HepG2 (cell line): ENCODE measurements at regions not wholly inside any gene's neighbourhood (a gene's known extent, or its start where the extent isn't known, plus 50 kb on each side); places are given as distances from the start of the nearest gene placed in this dataset.

Source experiments
- ATAC-seq: fragments of 200-7000 bp; cut with Tn5 transposase; 3 replicates; pipeline ENCODE4 v1.9.1; 2020; ENCODE audit warnings: mild to moderate bottlenecking, moderate library complexity
- BruUV-seq: library from RNA; stranded (reverse); fragments of 400-500 nt; replicated peaks from 2 replicates; lab custom pipeline; 2021; lab: Mats Ljungman, UMichigan
- CTCF ChIA-PET: fragments of 300-600 bp; formaldehyde crosslinking; extraction: SDS; loops from one replicate; lab custom pipeline; 2021; ENCODE audit warnings: low total read pairs, inconsistent platforms, low intra/inter-chr PET ratio; lab: Yijun Ruan, JAX
- POLR2A ChIA-PET: fragments of 350-600 bp; sonication (Branson Sonifier 250); formaldehyde crosslinking; loops from one replicate; lab custom pipeline; 2020; ENCODE audit warnings: antibody characterized with exemption, inconsistent platforms; lab: Yijun Ruan, JAX
- DNase-seq: peaks from one replicate; pipeline ENCODE4 v3.0.0-alpha.2; 2015; ENCODE audit warnings: low spot score
- FAIRE-seq: peaks from 3 replicates; lab custom pipeline; 2011; peaks lifted over from hg19 to GRCh38; lab: Jason Lieb, UNC
- H2AFZ ChIP-seq: one replicate; pipeline ENCODE4 v1.6.1; 2011; ENCODE audit warnings: low read length, inconsistent platforms
- H3K27ac ChIP-seq: fragments of 300-600 bp; 3 replicates; pipeline ENCODE4 v1.8.0; 2011; ENCODE audit warnings: mixed run types, mild to moderate bottlenecking, mixed read lengths, low read length, inconsistent platforms; ENCODE audit not compliant: insufficient read depth; ENCODE audit errors: extremely low read length
- H3K27me3 ChIP-seq, 2 experiments: fragments of 200-600 bp in 1 of 2; 2 replicates in 1 of 2; 3 replicates in 1 of 2; pipeline versions ENCODE4 v1.6.0 to v1.8.0; 2011; ENCODE audit warnings: low read length in 2 of 2, mild to moderate bottlenecking in 2 of 2, moderate library complexity in 2 of 2, inconsistent platforms in 1 of 2; ENCODE audit not compliant: insufficient read depth in 2 of 2, control insufficient read depth in 1 of 2
- H3K36me3 ChIP-seq, 2 experiments: fragments of 200-600 bp in 1 of 2; replicated peaks in 1 of 2; 2 replicates in 1 of 2; 3 replicates in 1 of 2; pipeline versions ENCODE4 v1.5.1 to v1.8.0; 2011; ENCODE audit warnings: low read length in 2 of 2, inconsistent platforms in 1 of 2; ENCODE audit not compliant: insufficient read depth in 2 of 2, control insufficient read depth in 1 of 2
- H3K4me1 ChIP-seq: 2 replicates; pipeline ENCODE4 v1.5.1; 2012; ENCODE audit warnings: low read length, inconsistent platforms; ENCODE audit not compliant: insufficient read depth
- H3K4me2 ChIP-seq: 2 replicates; pipeline ENCODE4 v1.6.0; 2011; ENCODE audit warnings: low read depth, low read length, inconsistent platforms
- H3K4me3 ChIP-seq, 3 experiments: fragments of 200-600 bp in 1 of 3; sonication (generic), shearing (Covaris generic) in 1 of 3; replicated peaks in 1 of 3; 2 replicates each; pipeline ENCODE4 v1.5.1; 2011 to 2016; ENCODE audit warnings: low read length in 3 of 3, inconsistent platforms in 2 of 3, low read depth in 2 of 3, mild to moderate bottlenecking in 2 of 3, control low read depth in 1 of 3, mixed read lengths in 1 of 3; ENCODE audit not compliant: insufficient read depth in 1 of 3
- H3K79me2 ChIP-seq: one replicate; pipeline ENCODE4 v1.6.1; 2011; ENCODE audit warnings: low read length, inconsistent platforms; ENCODE audit not compliant: insufficient read depth
- H3K9ac ChIP-seq: 2 replicates; pipeline ENCODE4 v1.6.0; 2011; ENCODE audit warnings: mild to moderate bottlenecking, low read depth, low read length, inconsistent platforms; ENCODE audit not compliant: insufficient read depth
- H3K9me3 ChIP-seq: 2 replicates; pipeline ENCODE4 v1.5.1; 2012; ENCODE audit warnings: mild to moderate bottlenecking, low read length
- H4K20me1 ChIP-seq: 2 replicates; pipeline ENCODE4 v1.6.0; 2011; ENCODE audit warnings: inconsistent platforms, mild to moderate bottlenecking, low read length, moderate library complexity; ENCODE audit not compliant: insufficient read depth
- AGO1 ChIP-seq: fragments of 200-400 bp; formaldehyde crosslinking; IDR thresholded peaks from 2 replicates; pipeline ENCODE4 v1.6.1; 2017; ENCODE audit warnings: mild to moderate bottlenecking, low read depth, low read length, moderate library complexity; ENCODE audit not compliant: poor library complexity, severe bottlenecking
- CCDC6 ChIP-seq: sonication (generic); formaldehyde crosslinking; IDR thresholded peaks from 2 replicates; pipeline ENCODE4 v1.8.1; 2022; ENCODE audit warnings: mild to moderate bottlenecking, missing genetic modification reagents, moderate library complexity
- EP300 ChIP-seq, 3 experiments: sonication (generic) in 1 of 3; formaldehyde crosslinking in 1 of 3; IDR thresholded peaks; 2 replicates each; pipeline versions ENCODE4 v1.5.1 to v1.6.1; 2011 to 2020; ENCODE audit warnings: low read depth in 2 of 3, low read length in 2 of 3, borderline replicate concordance in 1 of 3, improper control_type of control experiment in 1 of 3, mild to moderate bottlenecking in 1 of 3, missing genetic modification reagents in 1 of 3, moderate library complexity in 1 of 3
- HDAC2 ChIP-seq: sonication (generic); formaldehyde crosslinking; IDR thresholded peaks from 2 replicates; pipeline ENCODE4 v1.4.0; 2020; ENCODE audit warnings: missing genetic modification reagents
- MXD1 ChIP-seq: sonication (generic); formaldehyde crosslinking; IDR thresholded peaks from 2 replicates; pipeline ENCODE4 v1.4.0; 2020; ENCODE audit warnings: mild to moderate bottlenecking, missing genetic modification reagents
- NFE2L1 ChIP-seq: sonication (generic); formaldehyde crosslinking; IDR thresholded peaks from 2 replicates; pipeline ENCODE4 v1.4.0; 2020; ENCODE audit warnings: missing genetic modification reagents, mild to moderate bottlenecking, borderline replicate concordance
- PITX1 ChIP-seq: sonication (generic); formaldehyde crosslinking; IDR thresholded peaks from 2 replicates; pipeline ENCODE4 v1.5.1; 2020; ENCODE audit warnings: mild to moderate bottlenecking, missing genetic modification reagents
- RBFOX2 ChIP-seq: fragments of 200-400 bp; formaldehyde crosslinking; IDR thresholded peaks from 2 replicates; pipeline ENCODE4 v1.6.1; 2017; ENCODE audit warnings: low read depth, mild to moderate bottlenecking, low read length
- SCMH1 ChIP-seq: sonication (generic); formaldehyde crosslinking; IDR thresholded peaks from 2 replicates; pipeline ENCODE4 v1.9.0; 2021; ENCODE audit warnings: missing genetic modification reagents, mild to moderate bottlenecking, borderline replicate concordance
- SMAD1 ChIP-seq: sonication (generic); formaldehyde crosslinking; IDR thresholded peaks from 2 replicates; pipeline ENCODE4 v1.4.0; 2020; ENCODE audit warnings: missing genetic modification reagents, low read depth, mild to moderate bottlenecking, borderline replicate concordance
- SPEN ChIP-seq: sonication (generic); formaldehyde crosslinking; IDR thresholded peaks from 2 replicates; pipeline ENCODE4 v1.5.1; 2020; ENCODE audit warnings: low read depth, mild to moderate bottlenecking, missing genetic modification reagents
- ZBTB43 ChIP-seq: sonication (generic); formaldehyde crosslinking; conservative IDR thresholded peaks from 2 replicates; pipeline ENCODE4 v1.4.0; 2020; ENCODE audit warnings: missing genetic modification reagents
- ZFP62 ChIP-seq: sonication (generic); formaldehyde crosslinking; IDR thresholded peaks from 2 replicates; pipeline ENCODE4 v1.4.0; 2020; ENCODE audit warnings: missing genetic modification reagents
- ZNF235 ChIP-seq: sonication (generic); formaldehyde crosslinking; IDR thresholded peaks from 2 replicates; pipeline ENCODE4 v1.8.1; 2023; ENCODE audit warnings: mild to moderate bottlenecking, missing genetic modification reagents, borderline replicate concordance
- ZNF333 ChIP-seq: sonication (generic); formaldehyde crosslinking; IDR thresholded peaks from 2 replicates; pipeline ENCODE4 v1.4.0; 2020; ENCODE audit warnings: mild to moderate bottlenecking, missing genetic modification reagents, borderline replicate concordance
- ZNF496 ChIP-seq: sonication (generic); formaldehyde crosslinking; IDR thresholded peaks from 2 replicates; pipeline ENCODE4 v1.8.1; 2023; ENCODE audit warnings: mild to moderate bottlenecking, moderate library complexity, missing genetic modification reagents; ENCODE audit not compliant: insufficient replicate concordance
- ZNF530 ChIP-seq: sonication (generic); formaldehyde crosslinking; IDR thresholded peaks from 2 replicates; pipeline ENCODE4 v1.5.0; 2020; ENCODE audit warnings: low read depth, mild to moderate bottlenecking, missing genetic modification reagents
- WGBS: methylation state at CpG from one replicate; pipeline ENCODE4 v1.1.6; 2017; ENCODE audit warnings: low lambda C conversion rate; 5-methylcytosine and 5-hydroxymethylcytosine counted together
- in situ Hi-C: cut with HindIII; loops from 2 replicates; pipeline ENCODE4 v1.10.0; 2017; ENCODE audit warnings: low pct_unique_long_range_greater_than_20kb; ENCODE audit not compliant: extremely low pct_ligation_motif_present
- intact Hi-C: fragments of 100-400 bp; cut with micrococcal nuclease; formaldehyde crosslinking; loops from one replicate; pipeline ENCODE4 v1.10.0; 2022; ENCODE audit not compliant: unreplicated experiment
- TF ChIP-seq, protein P1 (sequence below): sonication (generic); IDR thresholded peaks from 2 replicates; pipeline ENCODE4 v1.6.1; 2016; ENCODE audit warnings: low read depth, borderline replicate concordance

GRCh38 chr4:129821073-129821472 lies 725.1 kb downstream of the C4orf33 start:
- no TSS peak for BruUV-seq

DNA sequence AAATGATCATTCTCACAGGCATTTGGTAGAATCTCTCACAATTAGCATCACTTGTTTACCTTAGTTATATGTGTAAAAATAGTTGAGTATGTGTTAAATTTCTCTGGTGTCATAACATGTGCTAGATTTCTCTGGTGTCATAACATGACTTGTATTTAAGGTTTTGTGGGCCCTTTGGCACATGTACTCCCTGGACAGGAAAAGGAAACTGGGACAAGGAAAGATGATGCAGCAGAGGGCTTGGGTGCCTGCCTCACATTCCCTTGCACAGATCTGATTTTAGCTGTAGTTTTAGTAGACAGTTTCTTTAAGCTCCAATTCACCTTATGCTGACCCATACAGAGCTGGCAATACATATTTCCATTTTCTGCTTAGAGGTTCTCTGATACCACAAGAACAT lies 726.0 kb downstream of the C4orf33 start:
- intact Hi-C loops: no loop called here
- POLR2A ChIA-PET: no interaction called here
- BruUV-seq: no TSS peak
- no peaks in the 10 kb centered on the region for H3K79me2 ChIP-seq
- no peak overlapping the region for H3K27ac ChIP-seq
- no peak overlapping the region for H3K9ac ChIP-seq
- CTCF ChIA-PET: no interaction called here
- no peaks in the 10 kb centered on the region for H3K9me3 ChIP-seq
- H3K4me1 ChIP-seq: no peaks in the 10 kb centered on the region
- no peaks in the 10 kb centered on the region for H3K36me3 ChIP-seq
- ATAC-seq (no peak), FAIRE-seq (no peak), DNase-seq (no peak)
- H2AFZ ChIP-seq: no peak overlapping the region
- in situ Hi-C loops: no loop called here
- no peak overlapping the region for H3K4me2 ChIP-seq
- H4K20me1 ChIP-seq: no peaks in the 10 kb centered on the region
- H3K27me3 ChIP-seq: no peaks in the 10 kb centered on the region
- H3K4me3 ChIP-seq: no peak overlapping the region
- TF ChIP-seq SCMH1 (CRISPR knock-in tag) (no peak), HDAC2 (CRISPR knock-in tag) (no peak), ZFP62 (no peak), ZNF530 (CRISPR knock-in tag) (no peak), AGO1 (no peak), CCDC6 (CRISPR knock-in tag) (no peak), ZBTB43 (no peak), SPEN (no peak), MXD1 (CRISPR knock-in tag) (no peak), EP300 (IDR thresholded peaks at IDR 0.05; ENCODE audit: low read depth in 2 of 2, low read length in 2 of 2) (no peak), EP300 (CRISPR knock-in tag; IDR thresholded peaks at IDR 0.05; ENCODE audit: borderline replicate concordance) (no peak), ZNF496 (CRISPR knock-in tag) (no peak), PITX1 (CRISPR knock-in tag) (no peak), RBFOX2 (no peak), ZNF333 (CRISPR knock-in tag) (no peak), SMAD1 (CRISPR knock-in tag) (no peak)
- TF ChIP-seq, protein P1, sequence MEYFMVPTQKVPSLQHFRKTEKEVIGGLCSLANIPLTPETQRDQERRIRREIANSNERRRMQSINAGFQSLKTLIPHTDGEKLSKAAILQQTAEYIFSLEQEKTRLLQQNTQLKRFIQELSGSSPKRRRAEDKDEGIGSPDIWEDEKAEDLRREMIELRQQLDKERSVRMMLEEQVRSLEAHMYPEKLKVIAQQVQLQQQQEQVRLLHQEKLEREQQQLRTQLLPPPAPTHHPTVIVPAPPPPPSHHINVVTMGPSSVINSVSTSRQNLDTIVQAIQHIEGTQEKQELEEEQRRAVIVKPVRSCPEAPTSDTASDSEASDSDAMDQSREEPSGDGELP: no peak

More at GRCh38 chr4:129821073-129821472, 725.1 kb downstream of the C4orf33 start:
- no peak for ATAC-seq
- 32% methylated on average over 1 of the region's 1 CpG for WGBS
- no peak for TF ChIP-seq ZNF235 (CRISPR knock-in tag)
- no peak for TF ChIP-seq NFE2L1
- no peaks in the 10 kb centered on the region for H3K9me3 ChIP-seq
- H3K27me3 ChIP-seq: no peaks in the 10 kb centered on the region; a peak in 1 of 5 replicates
- ChIA-PET POLR2A (no interaction called here), CTCF (no interaction called here)
- H3K4me3 ChIP-seq: no peak overlapping the region
- DNase-seq: no peak
- in situ Hi-C loops: no loop called here
- no peak for FAIRE-seq
- H3K4me1 ChIP-seq: no peaks in the 10 kb centered on the region
- no peaks in the 10 kb centered on the region for H3K36me3 ChIP-seq
- H4K20me1 ChIP-seq: no peaks in the 10 kb centered on the region
- intact Hi-C loops: no loop called here
- no peaks in the 10 kb centered on the region for H3K79me2 ChIP-seq
- H2AFZ ChIP-seq: no peak overlapping the region
- H3K9ac ChIP-seq: no peak overlapping the region
- H3K4me2 ChIP-seq: no peak overlapping the region
- H3K27ac ChIP-seq: no peak overlapping the region
